Muscle layer of colon (tissue), 2 donors: ENCODE measurements at regions not wholly inside any gene's neighbourhood (a gene's known extent, or its start where the extent isn't known, plus 50 kb on each side); places are given as distances from the start of the nearest gene placed in this dataset.

Experiments
- H3K27ac ChIP-seq: one replicate; pipeline ENCODE4 v1.7.0; 2013; ENCODE audit warnings: low read depth, mild to moderate bottlenecking, low read length, moderate library complexity
- H3K27me3 ChIP-seq, 2 donors: one replicate each; pipeline ENCODE4 v1.7.0; 2013; ENCODE audit warnings: low read length in 2 of 2, mild to moderate bottlenecking in 2 of 2; ENCODE audit not compliant: insufficient read depth in 2 of 2, control insufficient read depth in 1 of 2
- H3K36me3 ChIP-seq: one replicate; pipeline ENCODE4 v1.7.0; 2013; ENCODE audit warnings: mild to moderate bottlenecking, low read length; ENCODE audit not compliant: insufficient read depth
- H3K4me1 ChIP-seq: one replicate; pipeline ENCODE4 v1.7.0; 2013; ENCODE audit warnings: mild to moderate bottlenecking, low read length; ENCODE audit not compliant: insufficient read depth
- H3K4me3 ChIP-seq, 2 donors: one replicate each; pipeline ENCODE4 v1.7.0; 2013; ENCODE audit warnings: low read length in 2 of 2, low read depth in 1 of 2, mild to moderate bottlenecking in 1 of 2, moderate library complexity in 1 of 2
- H3K9ac ChIP-seq: one replicate; pipeline ENCODE4 v1.7.0; 2013; ENCODE audit warnings: low read length
- H3K9me3 ChIP-seq: one replicate; pipeline ENCODE4 v1.7.0; 2013; ENCODE audit warnings: mild to moderate bottlenecking, low read length
- donor health status: abdominal sarcoma.
- donor health status: Adenocarcinoma of cecum.

GRCh38 chr15:47586653-47587224 lies 130.6 kb upstream of the SEMA6D start:
- no peak overlapping the region for H3K27ac ChIP-seq

GRCh38 chr15:47587940-47588802 lies 129.1 kb upstream of the SEMA6D start:
- Histone ChIP-seq H3K27me3 (no peaks in the 10 kb centered on the region), H3K9me3 (no peaks in the 10 kb centered on the region), H3K4me1 (no peaks in the 10 kb centered on the region), H3K36me3 (no peaks in the 10 kb centered on the region), H3K9ac (no peak overlapping the region), H3K4me3 (no peak overlapping the region), H3K27ac (no peak overlapping the region)

More at GRCh38 chr15:47586653-47587224, 130.6 kb upstream of the SEMA6D start:
- Histone ChIP-seq H3K9me3 (no peaks in the 10 kb centered on the region), H3K9ac (no peak overlapping the region), H3K36me3 (no peaks in the 10 kb centered on the region), H3K27me3 (no peaks in the 10 kb centered on the region), H3K4me3 (no peak overlapping the region), H3K4me1 (no peaks in the 10 kb centered on the region)

GRCh38 chr15:47588958-47589357 lies 128.3 kb upstream of the SEMA6D start:
- Histone ChIP-seq H3K4me3 (no peak overlapping the region), H3K36me3 (no peaks in the 10 kb centered on the region), H3K4me1 (no peaks in the 10 kb centered on the region), H3K27me3 (no peaks in the 10 kb centered on the region), H3K9ac (no peak overlapping the region), H3K27ac (no peak overlapping the region), H3K9me3 (no peaks in the 10 kb centered on the region)

GRCh38 chr15:47598996-47599395 lies 118.3 kb upstream of the SEMA6D start:
- H3K9me3 ChIP-seq, result no peaks in the 10 kb centered on the region
- H3K27me3 ChIP-seq, result no peaks in the 10 kb centered on the region

GRCh38 chr15:47599806-47600205 lies 117.5 kb upstream of the SEMA6D start:
- H3K9me3 ChIP-seq, result no peaks in the 10 kb centered on the region
- H3K9ac ChIP-seq, result no peak overlapping the region
- H3K27ac ChIP-seq, result no peak overlapping the region
- H3K36me3 ChIP-seq, result no peaks in the 10 kb centered on the region
- no peaks in the 10 kb centered on the region for H3K27me3 ChIP-seq
- H3K4me3 ChIP-seq, result no peak overlapping the region
- no peaks in the 10 kb centered on the region for H3K4me1 ChIP-seq

More at GRCh38 chr15:47598996-47599395, 118.3 kb upstream of the SEMA6D start:
- Histone ChIP-seq H3K4me1 (no peaks in the 10 kb centered on the region), H3K27ac (no peak overlapping the region), H3K9ac (no peak overlapping the region), H3K36me3 (no peaks in the 10 kb centered on the region), H3K4me3 (no peak overlapping the region)

- H3K27ac ChIP-seq, result no peak overlapping the region
- H3K9me3 ChIP-seq, result no peaks in the 10 kb centered on the region
- H3K4me1 ChIP-seq, result no peaks in the 10 kb centered on the region
- H3K27me3 ChIP-seq, result no peaks in the 10 kb centered on the region
- H3K36me3 ChIP-seq, result no peaks in the 10 kb centered on the region
- no peak overlapping the region for H3K9ac ChIP-seq
- no peak overlapping the region for H3K4me3 ChIP-seq
These were observed 115.2 kb upstream of the SEMA6D start for GRCh38 chr15:47602121-47602520.

GRCh38 chr15:47603026-47603425 lies 114.3 kb upstream of the SEMA6D start:
- H3K9me3 ChIP-seq, result no peaks in the 10 kb centered on the region
- no peaks in the 10 kb centered on the region for H3K36me3 ChIP-seq
- no peak overlapping the region for H3K4me3 ChIP-seq
- H3K27ac ChIP-seq, result no peak overlapping the region
- H3K9ac ChIP-seq, result no peak overlapping the region
- H3K27me3 ChIP-seq, result no peaks in the 10 kb centered on the region
- H3K4me1 ChIP-seq, result no peaks in the 10 kb centered on the region

GRCh38 chr15:47607695-47608094 lies 109.6 kb upstream of the SEMA6D start:
- no peaks in the 10 kb centered on the region for H3K27me3 ChIP-seq
- H3K9me3 ChIP-seq, result no peaks in the 10 kb centered on the region
- H3K4me3 ChIP-seq, result no peak overlapping the region
- H3K4me1 ChIP-seq, result no peaks in the 10 kb centered on the region
- H3K27ac ChIP-seq, result no peak overlapping the region
- H3K9ac ChIP-seq, result no peak overlapping the region
- no peaks in the 10 kb centered on the region for H3K36me3 ChIP-seq

GRCh38 chr15:47609693-47610092 lies 107.6 kb upstream of the SEMA6D start:
- H3K4me1 ChIP-seq, result no peaks in the 10 kb centered on the region
- H3K27ac ChIP-seq, result no peak overlapping the region
- no peak overlapping the region for H3K4me3 ChIP-seq
- H3K9me3 ChIP-seq, result no peaks in the 10 kb centered on the region
- H3K27me3 ChIP-seq, result no peaks in the 10 kb centered on the region
- H3K36me3 ChIP-seq, result no peaks in the 10 kb centered on the region
- H3K9ac ChIP-seq, result no peak overlapping the region

- Histone ChIP-seq H3K27me3 (no peaks in the 10 kb centered on the region), H3K36me3 (no peaks in the 10 kb centered on the region), H3K27ac (no peak overlapping the region), H3K4me3 (no peak overlapping the region), H3K9me3 (no peaks in the 10 kb centered on the region), H3K9ac (no peak overlapping the region), H3K4me1 (no peaks in the 10 kb centered on the region)
These were observed 106.6 kb upstream of the SEMA6D start for GRCh38 chr15:47610736-47611135.

GRCh38 chr15:47614360-47615011 lies 102.8 kb upstream of the SEMA6D start:
- Histone ChIP-seq H3K4me1 (no peaks in the 10 kb centered on the region), H3K9me3 (no peaks in the 10 kb centered on the region), H3K4me3 (no peak overlapping the region), H3K9ac (no peak overlapping the region), H3K36me3 (no peaks in the 10 kb centered on the region), H3K27me3 (no peaks in the 10 kb centered on the region), H3K27ac (no peak overlapping the region)
